ENCODE measurements at regions not wholly inside any gene's neighbourhood (a gene's known extent, or its start where the extent isn't known, plus 50 kb on each side); places are given as distances from the start of the nearest gene placed in this dataset.

- ATAC-seq (no peak), DNase-seq (ENCODE audit: low spot score) (no peak)
- Mint-ChIP-seq H3K4me1 (ENCODE audit: low read depth in 2 of 2) (no peaks in the 10 kb centered on the region), H3K27me3 (peaks cover 15 to 19% of the 10 kb centered on the region in 2 donors), H3K4me3 (no peak overlapping the region), H3K36me3 (no peaks in the 10 kb centered on the region), H3K27ac (no peak overlapping the region), H3K9me3 (no peaks in the 10 kb centered on the region)
These were observed 209.9 kb upstream of the GHITM start for GRCh38 chr10:83929399-83929798.

- Mint-ChIP-seq H3K4me3 (no peak overlapping the region), H3K27ac (no peak overlapping the region), H3K36me3 (no peaks in the 10 kb centered on the region), H3K4me1 (ENCODE audit: low read depth in 2 of 2) (no peaks in the 10 kb centered on the region), H3K9me3 (no peaks in the 10 kb centered on the region), H3K27me3 (peaks cover 4 to 8% of the 10 kb centered on the region in 2 donors)
- no peak for DNase-seq (ENCODE audit: low spot score)
- ATAC-seq, result peak in 1 of 2 donors; percentile 43
These were observed 207.6 kb upstream of the GHITM start for GRCh38 chr10:83931669-83932068.

GRCh38 chr10:83932245-83932644, 207.1 kb upstream of the GHITM start:
- peaks cover 4 to 9% of the 10 kb centered on the region in 2 donors for H3K27me3 Mint-ChIP-seq
- H3K9me3 Mint-ChIP-seq, result no peaks in the 10 kb centered on the region
- DNase-seq (ENCODE audit: low spot score) (no peak), ATAC-seq (no peak)
- H3K27ac Mint-ChIP-seq, result no peak overlapping the region
- H3K4me1 Mint-ChIP-seq (ENCODE audit: low read depth in 2 of 2), result no peaks in the 10 kb centered on the region
- no peaks in the 10 kb centered on the region for H3K36me3 Mint-ChIP-seq
- no peak overlapping the region for H3K4me3 Mint-ChIP-seq

- H3K9me3 Mint-ChIP-seq, result no peaks in the 10 kb centered on the region
- no peak overlapping the region for H3K4me3 Mint-ChIP-seq
- H3K27ac Mint-ChIP-seq, result no peak overlapping the region
- no peaks in the 10 kb centered on the region for H3K36me3 Mint-ChIP-seq
- DNase-seq (ENCODE audit: low spot score) (no peak), ATAC-seq (no peak)
- peaks cover 0 to 12% of the 10 kb centered on the region in 2 donors for H3K27me3 Mint-ChIP-seq
- no peaks in the 10 kb centered on the region for H3K4me1 Mint-ChIP-seq (ENCODE audit: low read depth in 2 of 2)
These were observed 205.2 kb upstream of the GHITM start for GRCh38 chr10:83934062-83934461.

- peaks cover 0 to 17% of the 10 kb centered on the region in 2 donors for H3K27me3 Mint-ChIP-seq
- no peaks in the 10 kb centered on the region for H3K9me3 Mint-ChIP-seq
- ATAC-seq (no peak), DNase-seq (ENCODE audit: low spot score) (no peak)
- no peak overlapping the region for H3K4me3 Mint-ChIP-seq
- no peak overlapping the region for H3K27ac Mint-ChIP-seq
- no peaks in the 10 kb centered on the region for H3K36me3 Mint-ChIP-seq
- H3K4me1 Mint-ChIP-seq (ENCODE audit: low read depth in 2 of 2), result no peaks in the 10 kb centered on the region
These were observed 204.5 kb upstream of the GHITM start for GRCh38 chr10:83934641-83935338.

- no peaks in the 10 kb centered on the region for H3K36me3 Mint-ChIP-seq
- ATAC-seq (no peak), DNase-seq (ENCODE audit: low spot score) (no peak)
- no peaks in the 10 kb centered on the region for H3K4me1 Mint-ChIP-seq (ENCODE audit: low read depth in 2 of 2)
- no peak overlapping the region for H3K4me3 Mint-ChIP-seq
- H3K27ac Mint-ChIP-seq, result no peak overlapping the region
- H3K9me3 Mint-ChIP-seq, result no peaks in the 10 kb centered on the region
- peaks cover 0 to 17% of the 10 kb centered on the region in 2 donors for H3K27me3 Mint-ChIP-seq
These were observed 204.0 kb upstream of the GHITM start for GRCh38 chr10:83935339-83935736.

- DNase-seq (ENCODE audit: low spot score), result no peak
- no peaks in the 10 kb centered on the region for H3K36me3 Mint-ChIP-seq
- no peak for ATAC-seq
- H3K4me3 Mint-ChIP-seq, result no peak overlapping the region
- H3K9me3 Mint-ChIP-seq, result no peaks in the 10 kb centered on the region
- no peak overlapping the region for H3K27ac Mint-ChIP-seq
- peaks cover 2 to 17% of the 10 kb centered on the region in 2 donors for H3K27me3 Mint-ChIP-seq
- no peaks in the 10 kb centered on the region for H3K4me1 Mint-ChIP-seq (ENCODE audit: low read depth in 2 of 2)
These were observed 203.4 kb upstream of the GHITM start for GRCh38 chr10:83935911-83936310.

- no peaks in the 10 kb centered on the region for H3K36me3 Mint-ChIP-seq
- H3K4me3 Mint-ChIP-seq, result no peak overlapping the region
- no peaks in the 10 kb centered on the region for H3K4me1 Mint-ChIP-seq (ENCODE audit: low read depth in 2 of 2)
- H3K27me3 Mint-ChIP-seq, result peaks cover 2 to 17% of the 10 kb centered on the region in 2 donors
- H3K9me3 Mint-ChIP-seq, result no peaks in the 10 kb centered on the region
- DNase-seq (ENCODE audit: low spot score) (no peak), ATAC-seq (no peak)
- H3K27ac Mint-ChIP-seq, result no peak overlapping the region
These were observed 202.1 kb upstream of the GHITM start for GRCh38 chr10:83937161-83937560.

- DNase-seq (ENCODE audit: low spot score) (no peak), ATAC-seq (no peak)
- Mint-ChIP-seq H3K4me3 (no peak overlapping the region), H3K9me3 (no peaks in the 10 kb centered on the region), H3K36me3 (no peaks in the 10 kb centered on the region), H3K27ac (no peak overlapping the region), H3K4me1 (ENCODE audit: low read depth in 2 of 2) (no peaks in the 10 kb centered on the region), H3K27me3 (peaks cover 4 to 19% of the 10 kb centered on the region in 2 donors)
These were observed 201.5 kb upstream of the GHITM start for GRCh38 chr10:83937826-83938225.

- no peak overlapping the region for H3K27ac Mint-ChIP-seq
- no peaks in the 10 kb centered on the region for H3K36me3 Mint-ChIP-seq
- H3K27me3 Mint-ChIP-seq, result peaks cover 9 to 33% of the 10 kb centered on the region in 2 donors
- ATAC-seq, result no peak
- H3K9me3 Mint-ChIP-seq, result no peaks in the 10 kb centered on the region
- H3K4me1 Mint-ChIP-seq (ENCODE audit: low read depth in 2 of 2), result no peaks in the 10 kb centered on the region
- DNase-seq (ENCODE audit: low spot score), result no peak
- H3K4me3 Mint-ChIP-seq, result no peak overlapping the region
These were observed 198.1 kb upstream of the GHITM start for GRCh38 chr10:83941189-83941588.

GRCh38 chr10:83942410-83942809, 196.9 kb upstream of the GHITM start:
- DNase-seq (ENCODE audit: low spot score) (no peak), ATAC-seq (no peak)
- Mint-ChIP-seq H3K4me3 (no peak overlapping the region), H3K27ac (no peak overlapping the region), H3K9me3 (no peaks in the 10 kb centered on the region), H3K27me3 (peaks cover 12 to 36% of the 10 kb centered on the region in 2 donors), H3K4me1 (ENCODE audit: low read depth in 2 of 2) (no peaks in the 10 kb centered on the region), H3K36me3 (no peaks in the 10 kb centered on the region)

GRCh38 chr10:83943049-83943448, 196.3 kb upstream of the GHITM start:
- Mint-ChIP-seq H3K9me3 (no peaks in the 10 kb centered on the region), H3K27ac (no peak overlapping the region), H3K36me3 (no peaks in the 10 kb centered on the region), H3K4me1 (ENCODE audit: low read depth in 2 of 2) (no peaks in the 10 kb centered on the region), H3K4me3 (no peak overlapping the region), H3K27me3 (peaks cover 16 to 41% of the 10 kb centered on the region in 2 donors)
- ATAC-seq, result no peak
- no peak for DNase-seq (ENCODE audit: low spot score)

GRCh38 chr10:83943920-83944319, 195.4 kb upstream of the GHITM start:
- Mint-ChIP-seq H3K27me3 (peaks cover 16 to 47% of the 10 kb centered on the region in 2 donors), H3K27ac (no peak overlapping the region), H3K4me3 (no peak overlapping the region), H3K4me1 (ENCODE audit: low read depth in 2 of 2) (no peaks in the 10 kb centered on the region), H3K9me3 (no peaks in the 10 kb centered on the region), H3K36me3 (no peaks in the 10 kb centered on the region)
- no peak for DNase-seq (ENCODE audit: low spot score)
- ATAC-seq, result no peak

GRCh38 chr10:83945982-83946718, 193.2 kb upstream of the GHITM start:
- Mint-ChIP-seq H3K9me3 (no peaks in the 10 kb centered on the region), H3K27me3 (peaks cover 14 to 43% of the 10 kb centered on the region in 2 donors), H3K4me1 (ENCODE audit: low read depth in 2 of 2) (no peaks in the 10 kb centered on the region), H3K27ac (no peak overlapping the region), H3K4me3 (no peak overlapping the region), H3K36me3 (no peaks in the 10 kb centered on the region)
- no peak for DNase-seq (ENCODE audit: low spot score)
- ATAC-seq, result no peak

All from natural killer cell treated with Interleukin-12 subunit alpha and Interleukin-12 subunit beta and Interleukin-15 and Interleukin-18, amount 100 ng/mL, for 72 hours (primary cell).